Endothelial cell of umbilical vein (primary cell): ENCODE measurements at regions not wholly inside any gene's neighbourhood (a gene's known extent, or its start where the extent isn't known, plus 50 kb on each side); places are given as distances from the start of the nearest gene placed in this dataset.

Experiments used
- BruUV-seq: library from RNA; stranded (reverse); fragments of 400-500 nt; replicated peaks from 2 replicates; lab custom pipeline; 2021; lab: Mats Ljungman, UMichigan
- CTCF ChIA-PET: fragments of 300-600, 350-600 bp; sonication (Branson Sonifier 250); formaldehyde crosslinking; loops from one replicate; lab custom pipeline; 2021; ENCODE audit warnings: antibody characterized with exemption, inconsistent platforms; lab: Charles Lee
- POLR2A ChIA-PET: fragments of 300-600, 350-600 bp; sonication (Branson Sonifier 250); formaldehyde crosslinking; loops from one replicate; lab custom pipeline; 2021; ENCODE audit warnings: antibody characterized with exemption, inconsistent platforms; lab: Charles Lee
- DNase-seq: peaks from one replicate; pipeline ENCODE4 v3.0.0-alpha.2; 2011; ENCODE audit warnings: low read depth, low spot score
- FAIRE-seq: peaks from 2 replicates; lab custom pipeline; 2011; peaks lifted over from hg19 to GRCh38; lab: Jason Lieb, UNC
- H2AFZ ChIP-seq: 2 replicates; pipeline ENCODE4 v1.6.0; 2012; ENCODE audit warnings: low read depth, low read length, control low read depth, inconsistent platforms
- H3K27ac ChIP-seq: 2 replicates; pipeline ENCODE4 v1.5.1; 2011; ENCODE audit warnings: low read depth, mild to moderate bottlenecking, control low read depth, low read length, moderate library complexity; ENCODE audit not compliant: insufficient read depth
- H3K27me3 ChIP-seq, 2 experiments: 2 replicates each; pipeline versions ENCODE4 v1.6.0 to v1.6.1; 2011; ENCODE audit warnings: low read length in 2 of 2, mixed read lengths in 1 of 2; ENCODE audit not compliant: control insufficient read depth in 2 of 2, insufficient read depth in 2 of 2
- H3K36me3 ChIP-seq, 2 experiments: 2 replicates in 1 of 2; 3 replicates in 1 of 2; pipeline ENCODE4 v1.5.1; 2011; ENCODE audit warnings: low read length in 2 of 2, mild to moderate bottlenecking in 1 of 2, moderate library complexity in 1 of 2; ENCODE audit not compliant: control insufficient read depth in 2 of 2, insufficient read depth in 2 of 2; ENCODE audit errors: extremely low read depth in 1 of 2
- H3K4me1 ChIP-seq: 3 replicates; pipeline ENCODE4 v1.5.1; 2011; ENCODE audit warnings: mild to moderate bottlenecking, low read length; ENCODE audit not compliant: control insufficient read depth, insufficient read depth; ENCODE audit errors: extremely low read depth
- H3K4me2 ChIP-seq: 2 replicates; pipeline ENCODE4 v1.6.1; 2011; ENCODE audit warnings: low read length, control low read depth, mixed read lengths; ENCODE audit not compliant: insufficient read depth
- H3K4me3 ChIP-seq, 3 experiments: fragments of 200-600 bp in 1 of 3; sonication (generic), shearing (Covaris generic) in 1 of 3; replicated peaks in 1 of 3; 2 replicates each; pipeline ENCODE4 v1.5.1; 2011 to 2016; ENCODE audit warnings: control low read depth in 3 of 3, low read length in 3 of 3, mild to moderate bottlenecking in 2 of 3, inconsistent platforms in 1 of 3, low read depth in 1 of 3, moderate library complexity in 1 of 3; ENCODE audit not compliant: insufficient read depth in 1 of 3
- H3K79me2 ChIP-seq: 2 replicates; pipeline ENCODE4 v1.6.0; 2012; ENCODE audit warnings: low read length, inconsistent platforms; ENCODE audit not compliant: control insufficient read depth, insufficient read depth
- H3K9ac ChIP-seq: replicated peaks from 2 replicates; pipeline ENCODE3; 2011; ENCODE audit warnings: low read length, control low read depth; ENCODE audit not compliant: insufficient read depth; ENCODE audit errors: extremely low read depth
- H3K9me1 ChIP-seq: replicated peaks from 3 replicates; pipeline ENCODE4 v1.6.0; 2011; ENCODE audit warnings: mild to moderate bottlenecking, low read length; ENCODE audit not compliant: control insufficient read depth, insufficient read depth; ENCODE audit errors: extremely low read depth
- H3K9me3 ChIP-seq: replicated peaks from 2 replicates; pipeline ENCODE4 v1.5.1; 2012; ENCODE audit warnings: low read length, inconsistent platforms; ENCODE audit not compliant: control insufficient read depth, insufficient read depth
- H4K20me1 ChIP-seq: replicated peaks from 2 replicates; pipeline ENCODE3; 2011; ENCODE audit warnings: mild to moderate bottlenecking, low read length; ENCODE audit not compliant: control insufficient read depth, insufficient read depth; ENCODE audit errors: extremely low read depth
- EZH2 ChIP-seq: IDR thresholded peaks from 2 replicates; pipeline ENCODE4 v1.6.1; 2012; ENCODE audit warnings: borderline replicate concordance, low read depth, mild to moderate bottlenecking, moderate library complexity, low read length, inconsistent platforms; ENCODE audit not compliant: severe bottlenecking
- FOS ChIP-seq: IDR thresholded peaks from 2 replicates; pipeline ENCODE4 v1.6.1; 2011; ENCODE audit warnings: mild to moderate bottlenecking, low read length, moderate library complexity, borderline replicate concordance; ENCODE audit not compliant: insufficient read depth
- GATA2 ChIP-seq: IDR thresholded peaks from 2 replicates; pipeline ENCODE4 v1.7.0; 2011; ENCODE audit warnings: low read depth, mild to moderate bottlenecking, moderate library complexity, mixed read lengths, low read length; ENCODE audit not compliant: insufficient read length, insufficient read depth
- JUN ChIP-seq: IDR thresholded peaks from 2 replicates; pipeline ENCODE4 v1.6.1; 2011; ENCODE audit warnings: borderline replicate concordance, low read depth; ENCODE audit not compliant: insufficient read length, insufficient read depth
- MYC ChIP-seq: IDR thresholded peaks from one replicate; pipeline ENCODE4 v1.6.1; 2011; ENCODE audit warnings: mild to moderate bottlenecking, low read depth, low read length
- POLR2A ChIP-seq: IDR thresholded peaks from 2 replicates; pipeline ENCODE4 v1.6.1; 2012; ENCODE audit warnings: low read depth, mild to moderate bottlenecking, control low read depth, low read length
- POLR2AphosphoS5 ChIP-seq: IDR thresholded peaks from 2 replicates; pipeline ENCODE4 v1.6.1; 2012; ENCODE audit warnings: low read depth, mild to moderate bottlenecking, control low read depth, low read length, moderate library complexity; ENCODE audit not compliant: insufficient read depth
- dilution Hi-C: fragments of 300-500 bp; cut with MboI; formaldehyde crosslinking; loops from one replicate; pipeline ENCODE4 v1.15.0; 2019; ENCODE audit warnings: low sequenced_read_pairs; ENCODE audit not compliant: extremely low pct_ligation_motif_present
- intact Hi-C: fragments of 100-400 bp; cut with micrococcal nuclease; formaldehyde crosslinking; loops from one replicate; pipeline ENCODE4 v1.10.0; 2022
- TF ChIP-seq, protein P1 (sequence below): IDR thresholded peaks from 2 replicates; pipeline ENCODE4 v1.6.1; 2011; ENCODE audit not compliant: insufficient read depth, insufficient read length

GRCh38 chr18:6558446-6559156 lies 143.9 kb upstream of the L3MBTL4 start:
- Histone ChIP-seq H3K9ac (no peak overlapping the region), H3K4me1 (no peaks in the 10 kb centered on the region), H3K9me3 (no peaks in the 10 kb centered on the region), H3K79me2 (no peaks in the 10 kb centered on the region), H3K4me3 (no peak overlapping the region), H2AFZ (no peak overlapping the region), H4K20me1 (no peaks in the 10 kb centered on the region), H3K27me3 (peaks cover 2 to 4% of the 10 kb centered on the region in 2 experiments), H3K9me1 (no peaks in the 10 kb centered on the region), H3K4me2 (no peak overlapping the region), H3K36me3 (no peaks in the 10 kb centered on the region), H3K27ac (no peak overlapping the region)
- FAIRE-seq = no peak
- no peak for DNase-seq
- dilution Hi-C loops = no loop called here
- intact Hi-C loops = no loop called here
- ChIA-PET CTCF (interaction anchor here (1.1 kb wide), 1 partner anchor 9 kb away, joined by 3 read pairs; no protein-coding TSS in a partner anchor), POLR2A (no interaction called here)
- TF ChIP-seq GATA2 (no peak), POLR2A (no peak), JUN (no peak), POLR2AphosphoS5 (no peak), MYC (no peak), FOS (no peak), EZH2 (no peak)
- TF ChIP-seq, protein P1, sequence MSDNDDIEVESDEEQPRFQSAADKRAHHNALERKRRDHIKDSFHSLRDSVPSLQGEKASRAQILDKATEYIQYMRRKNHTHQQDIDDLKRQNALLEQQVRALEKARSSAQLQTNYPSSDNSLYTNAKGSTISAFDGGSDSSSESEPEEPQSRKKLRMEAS = no peak
- BruUV-seq = no TSS peak

- Histone ChIP-seq H3K9ac (no peak overlapping the region), H3K4me2 (no peak overlapping the region), H3K27me3 (peaks cover 2 to 4% of the 10 kb centered on the region in 2 experiments), H3K79me2 (no peaks in the 10 kb centered on the region), H4K20me1 (no peaks in the 10 kb centered on the region), H3K27ac (no peak overlapping the region), H3K9me3 (no peaks in the 10 kb centered on the region), H2AFZ (no peak overlapping the region), H3K4me1 (no peaks in the 10 kb centered on the region), H3K4me3 (no peak overlapping the region), H3K9me1 (no peaks in the 10 kb centered on the region), H3K36me3 (no peaks in the 10 kb centered on the region)
- no peak for FAIRE-seq
- dilution Hi-C loops (no loop called here), intact Hi-C loops (no loop called here)
- ChIA-PET POLR2A (no interaction called here), CTCF (no interaction called here)
- TF ChIP-seq EZH2 (no peak), POLR2A (no peak), FOS (no peak), POLR2AphosphoS5 (no peak), GATA2 (no peak)
- TF ChIP-seq, protein P1 = no peak
- DNase-seq = no peak
- no TSS peak for BruUV-seq
Measured at GRCh38 chr18:6559296-6559695, 144.6 kb upstream of the L3MBTL4 start.
